Spleen (tissue), 11 donors: ENCODE measurements at regions not wholly inside any gene's neighbourhood (a gene's known extent, or its start where the extent isn't known, plus 50 kb on each side); places are given as distances from the start of the nearest gene placed in this dataset.

Experiments used
- DNase-seq: peaks from one replicate; pipeline ENCODE4 v3.0.0-alpha.2; 2020
- H3K27ac ChIP-seq, 8 donors: fragments of 200-600 bp; sonication (generic) in 7 of 8; 1 replicate in 4 of 8; 2 replicates in 4 of 8; pipeline versions ENCODE4 v1.5.0 to v1.8.0; 2016 to 2021; ENCODE audit warnings: inconsistent platforms in 4 of 8, mild to moderate bottlenecking in 4 of 8, moderate library complexity in 1 of 8
- H3K27me3 ChIP-seq, 7 donors: fragments of 200-600 bp; sonication (generic) in 6 of 7; replicated peaks in 1 of 7; 1 replicate in 4 of 7; 2 replicates in 3 of 7; pipeline versions ENCODE4 v1.5.0 to v1.8.0; 2016 to 2021; ENCODE audit warnings: inconsistent platforms in 3 of 7, mild to moderate bottlenecking in 1 of 7
- H3K36me3 ChIP-seq, 6 donors: fragments of 200-600 bp; sonication (generic) in 5 of 6; 1 replicate in 4 of 6; 2 replicates in 2 of 6; pipeline versions ENCODE4 v1.5.0 to v1.8.0; 2016 to 2021; ENCODE audit warnings: inconsistent platforms in 2 of 6
- H3K4me1 ChIP-seq, 6 donors: fragments of 200-600 bp; sonication (generic) in 5 of 6; 1 replicate in 3 of 6; 2 replicates in 3 of 6; pipeline versions ENCODE4 v1.5.0 to v1.8.0; 2016 to 2021; ENCODE audit warnings: inconsistent platforms in 3 of 6
- H3K4me3 ChIP-seq, 8 donors: fragments of 200-600 bp; sonication (generic) in 7 of 8; 1 replicate in 4 of 8; 2 replicates in 4 of 8; pipeline versions ENCODE4 v1.5.0 to v1.8.0; 2016 to 2021; ENCODE audit warnings: inconsistent platforms in 4 of 8, mild to moderate bottlenecking in 4 of 8, moderate library complexity in 2 of 8
- H3K9me3 ChIP-seq, 8 donors: fragments of 200-600 bp; sonication (generic) in 7 of 8; 1 replicate in 4 of 8; 2 replicates in 4 of 8; pipeline versions ENCODE4 v1.5.0 to v1.8.0; 2016 to 2021; ENCODE audit warnings: inconsistent platforms in 4 of 8
- CTCF ChIP-seq, 11 experiments: fragments of 200-600 bp in 7 of 11; fragments of 450-650 bp in 4 of 11; sonication (generic) in 4 of 11; IDR thresholded peaks in 8 of 11; conservative IDR thresholded peaks in 3 of 11; 1 replicate in 7 of 11; 2 replicates in 4 of 11; pipeline versions ENCODE4 v1.4.0 to v1.8.0; 2016 to 2021; ENCODE audit warnings: antibody characterized with exemption in 11 of 11, inconsistent platforms in 4 of 11, mild to moderate bottlenecking in 1 of 11
- POLR2A ChIP-seq, 3 donors: fragments of 450-650 bp; IDR thresholded peaks; one replicate each; pipeline ENCODE4 v1.5.1; 2017; ENCODE audit warnings: antibody characterized with exemption in 3 of 3, mild to moderate bottlenecking in 1 of 3
- POLR2AphosphoS5 ChIP-seq, 3 donors: sonication (generic); formaldehyde crosslinking; IDR thresholded peaks; one replicate each; pipeline ENCODE4 v1.5.1; 2017; ENCODE audit warnings: antibody characterized with exemption in 3 of 3
- WGBS, 5 donors: extraction: QIAGEN DNeasy Blood & Tissue Kit in 3 of 5; methylation state at CpG; one replicate each; pipeline versions ENCODE4 v1.1.5 to v1.1.7; 2013 to 2018; 5-methylcytosine and 5-hydroxymethylcytosine counted together
- intact Hi-C: fragments of 100-400 bp; cut with DNase I; formaldehyde crosslinking; loops from one replicate; pipeline ENCODE4 v1.15.0; 2023; ENCODE audit warnings: low total_unique reads
- donor health status: healthy with polysubstance abuse.
- donor health status: DM: no; HTN: no; CAD: no; lungs with moderate emphysema.
- donor health status: DM: no; HTN: no; CAD: no.
- donor health status: Bipolar disorder and iron deficiency.
- donor health status: healthy.
- donor health status: DM: no; HTN: no; CAD: no.
- donor health status: DM: yes; HTN: yes; CAD: no.

- intact Hi-C loops = no loop called here
- Histone ChIP-seq H3K27me3 (no peaks in the 10 kb centered on the region), H3K4me3 (no peak overlapping the region), H3K4me1 (no peaks in the 10 kb centered on the region), H3K9me3 (peaks cover 0 to 24% (median 7%) of the 10 kb centered on the region in 8 donors), H3K36me3 (no peaks in the 10 kb centered on the region), H3K27ac (no peak overlapping the region)
- no peak for DNase-seq
- no peak for TF ChIP-seq POLR2AphosphoS5 (IDR thresholded peaks at IDR 0.05)
- no peak for TF ChIP-seq POLR2A (IDR thresholded peaks at IDR 0.05)
- TF ChIP-seq CTCF (IDR thresholded peaks at IDR 0.05 in 8 of 11, conservative IDR thresholded peaks at IDR 0.05 in 3 of 11) = no peak
These were observed 610.0 kb downstream of the TAF11L14 start for GRCh38 chr5:18244309-18244708.

GRCh38 chr5:18252559-18252958, 618.3 kb downstream of the TAF11L14 start:
- no peak overlapping the region for H3K27ac ChIP-seq
- no peak overlapping the region for H3K4me3 ChIP-seq
- no peaks in the 10 kb centered on the region for H3K27me3 ChIP-seq
- intact Hi-C loops = no loop called here
- no peaks in the 10 kb centered on the region for H3K4me1 ChIP-seq
- H3K36me3 ChIP-seq = no peaks in the 10 kb centered on the region
- 91 to 99% (median 96%) methylated on average over 3 of the region's 3 CpGs for WGBS, 5 donors
- no peak for DNase-seq
- peaks cover 0 to 31% (median 22%) of the 10 kb centered on the region in 8 donors for H3K9me3 ChIP-seq
- TF ChIP-seq POLR2A (IDR thresholded peaks at IDR 0.05) (no peak), POLR2AphosphoS5 (IDR thresholded peaks at IDR 0.05) (no peak)

GRCh38 chr5:18264126-18264882, 630.0 kb downstream of the TAF11L14 start:
- no peak overlapping the region for H3K4me3 ChIP-seq
- no peaks in the 10 kb centered on the region for H3K36me3 ChIP-seq
- DNase-seq = no peak
- TF ChIP-seq POLR2A (IDR thresholded peaks at IDR 0.05) (no peak), CTCF (IDR thresholded peaks at IDR 0.05 in 8 of 11, conservative IDR thresholded peaks at IDR 0.05 in 3 of 11) (no peak), POLR2AphosphoS5 (IDR thresholded peaks at IDR 0.05) (no peak)
- intact Hi-C loops = no loop called here
- WGBS, 5 donors = 85 to 93% (median 88%) methylated on average over 3 of the region's 3 CpGs
- no peak overlapping the region for H3K27ac ChIP-seq
- no peaks in the 10 kb centered on the region for H3K4me1 ChIP-seq
- H3K9me3 ChIP-seq = peaks cover 0 to 3% (median 0%) of the 10 kb centered on the region in 8 donors
- H3K27me3 ChIP-seq = no peaks in the 10 kb centered on the region

GRCh38 chr5:18270635-18271338, 636.5 kb downstream of the TAF11L14 start:
- Histone ChIP-seq H3K27me3 (no peaks in the 10 kb centered on the region), H3K9me3 (peaks cover 0 to 3% (median 0%) of the 10 kb centered on the region in 8 donors), H3K4me3 (no peak overlapping the region), H3K36me3 (no peaks in the 10 kb centered on the region), H3K4me1 (no peaks in the 10 kb centered on the region), H3K27ac (no peak overlapping the region)
- TF ChIP-seq POLR2A (IDR thresholded peaks at IDR 0.05) = no peak
- TF ChIP-seq CTCF (IDR thresholded peaks at IDR 0.05 in 8 of 11, conservative IDR thresholded peaks at IDR 0.05 in 3 of 11) = no peak
- TF ChIP-seq POLR2AphosphoS5 (IDR thresholded peaks at IDR 0.05) = no peak
- intact Hi-C loops = no loop called here
- 85 to 96% (median 89%) methylated on average over 4 of the region's 4 CpGs for WGBS, 5 donors
- no peak for DNase-seq
